ENCODE measurements at regions not wholly inside any gene's neighbourhood (a gene's known extent, or its start where the extent isn't known, plus 50 kb on each side); places are given as distances from the start of the nearest gene placed in this dataset.

GRCh38 chr18:22538426-22538825 is 120.7 kb upstream of the CTAGE1 start:
- POLR2A ChIA-PET: no interaction called here

More at GRCh38 chr18:22538426-22538825, 120.7 kb upstream of the CTAGE1 start:
- Mint-ChIP-seq H3K36me3 (no peaks in the 10 kb centered on the region), H3K27ac (no peak overlapping the region), H3K27me3 (ENCODE audit: low read depth) (no peaks in the 10 kb centered on the region; the same call in 1 of the 2 replicates), H3K4me3 (no peak overlapping the region), H3K4me1 (no peaks in the 10 kb centered on the region), H3K9me3 (peaks cover 14% of the 10 kb centered on the region)
- CTCF ChIA-PET: no interaction called here
- no peak for TF ChIP-seq TP53 (CRISPR knock-in tag; IDR thresholded peaks at IDR 0.05)
- TF ChIP-seq AFF4 (CRISPR knock-in tag; IDR thresholded peaks at IDR 0.05; ENCODE audit: borderline replicate concordance): no peak
- TF ChIP-seq SMAD3 (CRISPR knock-in tag; IDR thresholded peaks at IDR 0.05; ENCODE audit: borderline replicate concordance): no peak
- no peak for TF ChIP-seq ZNF219 (CRISPR knock-in tag; IDR thresholded peaks at IDR 0.05; ENCODE audit: borderline replicate concordance)
- TF ChIP-seq FOXK1 (CRISPR knock-in tag; IDR thresholded peaks at IDR 0.05): no peak
- no peak for TF ChIP-seq ZNF281 (CRISPR knock-in tag; IDR thresholded peaks at IDR 0.05)
- TF ChIP-seq ATF2 (CRISPR knock-in tag; IDR thresholded peaks at IDR 0.05; ENCODE audit: borderline replicate concordance, low read depth): no peak
- no peak for TF ChIP-seq OVOL2 (CRISPR knock-in tag; IDR thresholded peaks at IDR 0.05; ENCODE audit: borderline replicate concordance)
- no peak for TF ChIP-seq STAT6 (CRISPR knock-in tag; conservative IDR thresholded peaks at IDR 0.05; ENCODE audit: low read depth)
- TF ChIP-seq ZNF121 (CRISPR knock-in tag; IDR thresholded peaks at IDR 0.05): no peak
- no peak for TF ChIP-seq ZNF425 (CRISPR knock-in tag; conservative IDR thresholded peaks at IDR 0.05)
- no peak for TF ChIP-seq NFYB (CRISPR knock-in tag; conservative IDR thresholded peaks at IDR 0.05; ENCODE audit: low read depth)
- no peak for TF ChIP-seq USF2 (CRISPR knock-in tag; IDR thresholded peaks at IDR 0.05)
- no peak for TF ChIP-seq ATF3 (CRISPR knock-in tag; conservative IDR thresholded peaks at IDR 0.05)
- no peak for TF ChIP-seq PREB (CRISPR knock-in tag; IDR thresholded peaks at IDR 0.05; ENCODE audit: borderline replicate concordance)
- no peak for TF ChIP-seq ZNF671 (CRISPR knock-in tag; IDR thresholded peaks at IDR 0.05)
- TF ChIP-seq ZNF396 (CRISPR knock-in tag; IDR thresholded peaks at IDR 0.05; ENCODE audit: borderline replicate concordance): no peak
- DNase-seq (ENCODE audit: low spot score) (no peak), ATAC-seq (no peak)

Measured in WTC11 (cell line).